ENCODE measurements at regions not wholly inside any gene's neighbourhood (a gene's known extent, or its start where the extent isn't known, plus 50 kb on each side); places are given as distances from the start of the nearest gene placed in this dataset.

DNA sequence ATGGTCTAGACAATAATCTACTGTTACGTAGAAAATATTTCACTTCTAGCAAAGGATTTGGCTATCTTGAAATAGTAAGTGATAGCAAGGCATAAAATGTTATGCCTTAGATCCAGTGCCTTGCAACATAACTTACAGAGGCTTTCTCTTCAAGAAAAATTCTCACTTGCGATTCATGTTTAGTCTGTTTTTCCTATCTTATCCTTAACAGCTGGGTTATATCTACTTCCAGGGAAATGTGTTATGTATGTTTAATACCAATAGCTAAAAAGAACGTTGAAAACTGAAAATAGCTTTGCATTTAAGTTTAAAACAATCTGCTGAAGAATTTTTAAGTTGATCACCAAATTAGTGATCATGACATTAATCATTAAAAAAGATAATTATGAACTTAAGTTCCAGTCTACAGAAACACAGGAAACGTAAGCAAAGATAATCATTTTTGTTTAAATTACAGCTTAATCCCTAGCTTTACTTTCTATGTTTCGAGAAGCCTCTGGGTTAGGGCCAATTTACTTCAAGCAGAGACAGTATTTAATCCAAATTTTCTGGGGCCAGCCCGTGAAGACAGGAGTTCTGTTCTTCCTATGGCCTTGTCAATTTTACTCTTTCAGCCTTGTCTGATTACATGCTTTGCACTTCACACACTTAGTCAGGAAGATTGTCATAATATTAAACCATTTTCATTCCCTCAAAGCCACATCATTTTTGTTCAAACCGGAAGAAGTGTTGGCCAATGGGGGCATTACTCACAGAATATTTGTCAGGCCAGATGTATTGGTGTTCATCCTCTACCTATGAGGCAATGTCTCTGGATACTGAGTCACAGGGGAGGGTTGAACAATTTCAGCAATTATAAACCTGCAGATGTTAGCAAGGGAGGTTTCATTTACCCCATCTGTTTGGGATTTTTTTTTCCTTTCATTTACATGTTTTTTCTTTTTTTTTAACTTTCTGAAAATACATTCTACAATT is 1132.9 kb upstream of the ZEB2 start:
- DNase-seq (ENCODE audit: low read depth in 4 of 4, low spot score in 1 of 4): no peak

DNA sequence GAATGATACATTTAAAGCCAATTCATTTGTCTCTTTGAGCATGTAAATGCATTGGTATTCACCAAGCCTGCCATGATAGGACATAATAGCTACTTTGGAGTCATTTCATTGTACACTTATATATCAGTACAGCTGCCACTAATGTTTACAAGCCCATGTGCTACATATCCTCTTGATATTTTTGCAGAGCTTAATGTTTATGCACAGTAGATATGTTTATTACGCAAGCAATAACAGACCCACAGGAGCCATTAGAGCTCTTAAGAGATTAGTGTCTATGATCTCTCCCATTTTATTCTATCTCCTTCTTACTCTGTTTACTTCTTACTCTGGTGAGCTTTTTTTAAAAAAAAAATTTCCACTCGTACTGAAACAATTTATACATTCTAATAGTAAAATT is 1132.1 kb upstream of the ZEB2 start:
- no peak for DNase-seq (ENCODE audit: low read depth in 4 of 4, low spot score in 1 of 4)

GRCh38 chr2:145650226-145650625 is 1130.3 kb upstream of the ZEB2 start:
- no peak for DNase-seq (ENCODE audit: low read depth in 4 of 4, low spot score in 1 of 4)

GRCh38 chr2:145649061-145649460 is 1129.1 kb upstream of the ZEB2 start:
- no peak for DNase-seq (ENCODE audit: low read depth in 4 of 4, low spot score in 1 of 4)

DNA sequence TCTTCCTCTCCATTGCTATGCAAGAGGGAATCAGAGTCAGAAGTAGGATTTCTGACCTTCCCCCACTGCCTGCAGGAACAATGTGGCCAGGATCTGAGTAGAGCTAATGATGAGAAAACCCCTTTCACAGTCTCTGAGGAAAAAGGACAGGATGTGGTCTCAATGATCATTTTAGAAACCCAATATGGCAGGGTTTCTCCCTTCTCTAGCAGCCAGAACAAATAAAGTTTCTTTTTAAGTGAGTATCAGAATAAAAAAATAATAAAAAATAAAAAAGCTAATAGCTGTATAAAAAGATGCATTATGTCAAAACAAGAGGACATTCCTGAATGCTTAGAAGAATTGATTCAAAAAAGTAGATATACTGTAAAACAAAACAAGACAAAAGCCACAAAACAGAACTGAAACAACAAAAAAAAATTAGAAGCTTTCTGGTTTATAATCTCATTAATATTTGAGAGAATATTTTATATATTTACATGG is 1124.9 kb upstream of the ZEB2 start:
- no peak for DNase-seq (ENCODE audit: low read depth in 4 of 4, low spot score in 1 of 4)

GRCh38 chr2:145638675-145639074 is 1118.8 kb upstream of the ZEB2 start:
- DNase-seq (ENCODE audit: low read depth in 4 of 4, low spot score in 1 of 4): no peak

- no peak for DNase-seq (ENCODE audit: low read depth in 4 of 4, low spot score in 1 of 4)
Observed at GRCh38 chr2:145635706-145636427, 1115.9 kb upstream of the ZEB2 start.

- no peak for DNase-seq (ENCODE audit: low read depth in 4 of 4, low spot score in 1 of 4)
Observed at GRCh38 chr2:145631561-145631960, 1111.6 kb upstream of the ZEB2 start.

GRCh38 chr2:145626301-145626700 is 1106.4 kb upstream of the ZEB2 start:
- no peak for DNase-seq (ENCODE audit: low read depth in 4 of 4, low spot score in 1 of 4)

DNA sequence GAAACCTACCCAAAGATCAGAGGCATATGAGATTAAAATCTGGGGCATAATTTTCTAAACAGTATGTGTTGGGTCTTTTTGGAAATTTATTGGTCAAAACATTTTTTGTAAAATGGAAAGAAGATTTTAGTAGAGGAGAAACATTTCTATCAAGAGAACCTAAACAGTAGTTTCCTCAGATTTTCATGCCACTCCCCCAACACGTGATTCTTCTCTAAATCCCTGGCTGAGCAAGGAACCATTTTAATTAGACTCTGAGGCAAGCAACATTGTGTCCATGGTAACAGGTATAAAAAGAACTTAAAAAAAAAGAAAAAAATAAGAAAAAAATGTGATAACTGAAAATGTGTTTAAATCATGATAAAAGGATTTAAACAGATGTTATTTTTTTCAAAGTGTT is 1105.2 kb upstream of the ZEB2 start:
- no peak for DNase-seq (ENCODE audit: low read depth in 4 of 4, low spot score in 1 of 4)

- DNase-seq (ENCODE audit: low read depth in 4 of 4, low spot score in 1 of 4): no peak
Observed at GRCh38 chr2:145623136-145623535, 1103.2 kb upstream of the ZEB2 start.

GRCh38 chr2:145622285-145622684 is 1102.4 kb upstream of the ZEB2 start:
- DNase-seq (ENCODE audit: low read depth in 4 of 4, low spot score in 1 of 4): no peak

DNA sequence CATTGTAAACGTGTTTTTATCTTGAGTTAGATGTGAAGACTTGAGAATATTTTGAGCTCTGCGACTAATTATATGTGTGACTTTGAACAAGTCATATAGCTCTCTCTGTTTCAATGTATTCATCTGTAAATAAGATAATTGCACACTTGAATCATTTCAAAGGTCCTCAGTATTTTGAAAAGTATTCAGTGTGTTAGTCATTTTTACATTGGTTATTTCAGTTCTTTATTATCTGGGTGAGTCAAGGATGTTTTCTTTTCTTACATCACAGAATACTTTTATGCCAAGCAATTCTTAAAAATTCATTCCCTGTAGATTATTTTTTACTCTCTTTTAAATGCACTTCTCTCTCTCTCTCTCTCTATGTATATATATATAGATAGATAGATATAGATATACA is 1098.0 kb upstream of the ZEB2 start:
- no peak for DNase-seq (ENCODE audit: low read depth in 4 of 4, low spot score in 1 of 4)

- no peak for DNase-seq (ENCODE audit: low read depth in 4 of 4, low spot score in 1 of 4)
Observed at GRCh38 chr2:145617420-145617819, 1097.5 kb upstream of the ZEB2 start.

DNA sequence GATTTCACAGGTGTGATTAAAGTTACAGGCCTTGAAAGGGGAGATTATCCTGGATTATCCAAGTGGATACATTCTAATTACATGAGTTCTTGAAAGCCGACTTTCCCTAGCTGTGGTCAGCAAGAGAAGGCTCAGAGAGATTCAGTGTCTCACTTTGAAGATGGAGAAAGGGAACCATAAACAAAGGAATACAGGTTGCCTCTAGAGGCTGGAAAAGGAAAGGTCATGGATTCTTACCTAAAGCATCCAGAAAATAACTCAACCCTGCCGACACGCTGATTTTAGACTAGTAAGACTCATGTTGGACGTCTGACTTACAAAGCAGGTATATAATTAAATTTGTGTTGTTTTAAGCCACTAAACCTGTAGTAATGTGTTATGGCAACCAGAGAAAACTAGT is 1095.7 kb upstream of the ZEB2 start:
- DNase-seq (ENCODE audit: low read depth in 4 of 4, low spot score in 1 of 4): no peak

DNA sequence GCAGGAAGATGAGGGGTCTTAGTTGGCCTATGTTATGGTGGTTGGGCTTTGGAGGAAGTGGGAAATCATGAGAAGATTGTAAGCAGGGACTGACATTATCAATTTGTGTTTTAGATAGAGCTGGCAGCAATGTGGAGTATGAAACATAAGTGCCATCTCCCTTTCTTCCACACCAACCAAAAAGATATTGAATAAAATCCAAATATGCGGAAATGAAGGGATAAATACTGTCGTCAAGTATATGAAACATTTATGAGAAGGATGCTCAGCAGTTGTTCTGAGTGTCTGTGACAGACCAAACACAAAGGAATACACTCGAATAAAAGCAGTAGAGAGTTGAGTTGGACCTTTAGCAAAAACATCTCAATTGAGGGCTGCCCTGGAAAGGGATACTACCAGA is 1090.0 kb upstream of the ZEB2 start:
- DNase-seq (ENCODE audit: low read depth in 4 of 4, low spot score in 1 of 4): no peak

GRCh38 chr2:145601361-145601925 is 1081.5 kb upstream of the ZEB2 start:
- DNase-seq (ENCODE audit: low read depth in 4 of 4, low spot score in 1 of 4): no peak

GRCh38 chr2:145600811-145601210 is 1080.9 kb upstream of the ZEB2 start:
- DNase-seq (ENCODE audit: low read depth in 4 of 4, low spot score in 1 of 4): no peak

DNA sequence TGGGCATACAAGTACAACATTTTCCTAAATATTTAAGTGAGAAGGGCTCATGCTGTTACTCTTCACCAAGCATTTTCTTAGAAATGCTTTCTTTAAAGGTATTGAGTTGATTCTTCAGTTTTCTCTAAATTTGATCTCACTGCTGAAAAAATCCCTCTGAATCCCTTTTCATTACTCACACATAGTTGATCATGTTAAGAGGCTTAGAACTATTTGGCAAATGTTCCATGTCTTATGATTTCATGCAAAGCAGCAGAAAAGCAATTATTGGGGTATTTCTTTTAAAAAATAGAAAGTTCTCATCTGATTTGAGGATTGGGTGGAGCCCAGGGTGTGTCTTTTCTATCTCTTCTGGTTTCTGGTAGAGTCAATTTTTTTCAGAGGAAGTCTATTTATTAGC is 1079.8 kb upstream of the ZEB2 start:
- DNase-seq (ENCODE audit: low read depth in 4 of 4, low spot score in 1 of 4): no peak

DNA sequence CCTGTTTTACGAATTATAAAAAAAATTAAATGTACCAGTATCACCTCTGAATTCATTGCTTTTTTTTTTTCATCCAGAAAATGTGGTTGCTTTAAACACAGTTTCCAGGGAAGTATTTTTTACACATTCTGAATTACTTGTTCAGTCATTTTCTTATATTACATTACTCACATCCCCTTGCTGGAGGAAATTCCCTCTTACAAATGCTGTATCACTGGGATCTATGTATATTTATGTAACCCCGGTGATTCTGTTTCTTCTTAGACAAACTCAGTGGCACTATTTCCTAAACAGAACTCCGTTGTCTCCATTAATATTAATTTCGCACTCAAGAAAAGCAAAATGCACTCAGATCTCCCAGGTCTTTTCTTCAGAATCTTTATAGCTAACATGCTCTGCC is 1078.5 kb upstream of the ZEB2 start:
- DNase-seq (ENCODE audit: low read depth in 4 of 4, low spot score in 1 of 4): no peak

DNA sequence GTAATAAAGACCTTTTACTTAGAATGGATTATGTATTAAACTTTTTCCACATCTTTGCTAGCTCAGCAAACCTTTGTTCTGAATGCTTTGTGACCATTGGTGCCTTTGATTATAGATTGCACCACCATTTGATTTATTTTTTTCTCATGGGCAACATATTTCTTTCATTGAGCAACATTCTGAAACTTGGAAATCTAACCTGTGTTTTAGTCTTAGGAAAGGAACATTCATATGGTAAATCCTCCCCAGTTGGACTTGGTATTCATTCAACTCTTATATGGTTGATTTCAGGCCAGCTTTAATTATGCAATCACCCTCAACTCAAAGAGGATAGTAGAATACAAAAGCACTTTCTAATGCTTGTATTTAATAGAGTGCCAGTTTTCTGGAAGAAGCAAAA is 1077.9 kb upstream of the ZEB2 start:
- DNase-seq (ENCODE audit: low read depth in 4 of 4, low spot score in 1 of 4): no peak

DNA sequence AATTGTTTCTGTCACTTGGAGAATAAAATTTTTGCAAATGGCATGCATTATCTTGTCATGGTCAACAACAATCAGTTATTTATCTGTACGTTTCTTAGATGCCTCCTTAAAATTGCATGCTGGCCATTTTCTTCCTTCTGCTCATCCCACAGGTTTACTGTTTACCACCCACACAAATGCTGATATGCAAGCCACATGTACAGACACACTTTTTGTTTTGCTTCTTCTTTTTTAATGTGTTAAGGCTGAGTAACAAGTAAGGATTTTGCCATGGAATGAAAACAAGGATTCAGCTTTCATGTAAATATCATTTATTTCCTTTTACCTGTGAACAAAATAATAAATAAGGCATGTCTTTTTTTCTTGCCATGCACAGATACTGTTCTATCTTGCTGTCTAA is 1077.1 kb upstream of the ZEB2 start:
- no peak for DNase-seq (ENCODE audit: low read depth in 4 of 4, low spot score in 1 of 4)

Data from stimulated activated CD4-positive, alpha-beta T cell treated with anti-CD3 and anti-CD28 coated beads, Interleukin-1b, Interleukin-23, amount 100 ng/mL, for 24 hours (primary cell).